Neural cell (in vitro differentiated cells): ENCODE measurements at regions not wholly inside any gene's neighbourhood (a gene's known extent, or its start where the extent isn't known, plus 50 kb on each side); places are given as distances from the start of the nearest gene placed in this dataset.

Source experiments
- CTCF ChIP-seq: fragments of 450-650 bp; IDR thresholded peaks from 2 replicates; pipeline ENCODE4 v1.5.1; 2014; ENCODE audit warnings: antibody characterized with exemption, mild to moderate bottlenecking, moderate library complexity; ENCODE audit not compliant: poor library complexity, severe bottlenecking
- EP300 ChIP-seq: fragments of 450-650 bp; conservative IDR thresholded peaks from 2 replicates; pipeline ENCODE4 v1.6.1; 2014; ENCODE audit warnings: antibody characterized with exemption, mild to moderate bottlenecking, moderate library complexity; ENCODE audit not compliant: poor library complexity, severe bottlenecking
- EZH2 ChIP-seq: fragments of 200-600, 300-800 bp; shearing (Covaris generic), sonication (generic); IDR thresholded peaks from 2 replicates; pipeline ENCODE4 v1.6.1; 2014; ENCODE audit warnings: antibody characterized with exemption, low read length, borderline replicate concordance, mild to moderate bottlenecking; ENCODE audit not compliant: insufficient read depth, poor library complexity, severe bottlenecking
- MXI1 ChIP-seq: fragments of 450-650 bp; conservative IDR thresholded peaks from 2 replicates; pipeline ENCODE4 v1.6.1; 2014; ENCODE audit warnings: antibody characterized with exemption, mild to moderate bottlenecking; ENCODE audit not compliant: poor library complexity, severe bottlenecking
- POLR2AphosphoS5 ChIP-seq: IDR thresholded peaks from 2 replicates; pipeline ENCODE4 v1.6.1; 2012
- RAD21 ChIP-seq: fragments of 450-650 bp; conservative IDR thresholded peaks from 2 replicates; pipeline ENCODE4 v1.6.1; 2014; ENCODE audit warnings: antibody characterized with exemption, mild to moderate bottlenecking, moderate library complexity
- REST ChIP-seq: IDR thresholded peaks from 2 replicates; pipeline ENCODE4 v1.6.1; 2012; ENCODE audit warnings: borderline replicate concordance
- SMC3 ChIP-seq: fragments of 450-650 bp; conservative IDR thresholded peaks from 2 replicates; pipeline ENCODE4 v1.6.1; 2014; ENCODE audit warnings: antibody characterized with exemption, mild to moderate bottlenecking, moderate library complexity; ENCODE audit not compliant: poor library complexity

GRCh38 chr17:34098699-34099098 is 156.4 kb upstream of the CCL2 start:
- TF ChIP-seq SMC3: no peak
- no peak for TF ChIP-seq CTCF
- TF ChIP-seq RAD21: no peak
- TF ChIP-seq EP300: no peak
- no peak for TF ChIP-seq POLR2AphosphoS5
- no peak for TF ChIP-seq EZH2
- no peak for TF ChIP-seq REST
- no peak for TF ChIP-seq MXI1
